ENCODE measurements at regions not wholly inside any gene's neighbourhood (a gene's known extent, or its start where the extent isn't known, plus 50 kb on each side); places are given as distances from the start of the nearest gene placed in this dataset.

GRCh38 chr4:156635051-156635450 is 336.5 kb downstream of the PDGFC start:
- TF ChIP-seq EP300 (IDR thresholded peaks at IDR 0.05): no peak
- no peak for TF ChIP-seq RAD21 (conservative IDR thresholded peaks at IDR 0.05 in 1 of 2, IDR thresholded peaks at IDR 0.05 in 1 of 2)
- TF ChIP-seq NFE2L2 (conservative IDR thresholded peaks at IDR 0.05; ENCODE audit: low read length): no peak
- TF ChIP-seq PBX3 (IDR thresholded peaks at IDR 0.05): no peak
- TF ChIP-seq BHLHE40 (IDR thresholded peaks at IDR 0.05; ENCODE audit: low read depth, low read length): no peak
- no peak for TF ChIP-seq CTCF (IDR thresholded peaks at IDR 0.05)
- TF ChIP-seq KDM1A (IDR thresholded peaks at IDR 0.05; ENCODE audit: low read depth): no peak
- TF ChIP-seq MAX (IDR thresholded peaks at IDR 0.05): no peak
- no peak for TF ChIP-seq FOXS1 (CRISPR knock-in tag; IDR thresholded peaks at IDR 0.05)
- no peak for TF ChIP-seq SMC3 (IDR thresholded peaks at IDR 0.05)

All from A549 (cell line).